GM13976 (cell line): ENCODE measurements at regions not wholly inside any gene's neighbourhood (a gene's known extent, or its start where the extent isn't known, plus 50 kb on each side); places are given as distances from the start of the nearest gene placed in this dataset.
"Not testable (repeated sequence)": the region's sequence is repeated elsewhere in the genome, so short reads cannot be mapped to it uniquely, and the experiment has no call there.

Source experiments
- DNase-seq: peaks from one replicate; pipeline ENCODE4 v3.0.0; 2012; ENCODE audit warnings: low spot score
- in situ Hi-C: fragments of 300-500 bp; cut with MboI; formaldehyde crosslinking; loops from one replicate; pipeline ENCODE4 v1.12.0; 2022; ENCODE audit warnings: low sequenced_read_pairs, mixed read lengths, inconsistent platforms; ENCODE audit not compliant: unreplicated experiment
- TF ChIP-seq, protein P1 (sequence below): IDR thresholded peaks from 2 replicates; pipeline ENCODE4 v1.5.1; 2012; ENCODE audit warnings: borderline replicate concordance, mild to moderate bottlenecking; ENCODE audit not compliant: insufficient read depth; ENCODE audit errors: extremely low read depth, missing control alignments, control extremely low read depth

DNA sequence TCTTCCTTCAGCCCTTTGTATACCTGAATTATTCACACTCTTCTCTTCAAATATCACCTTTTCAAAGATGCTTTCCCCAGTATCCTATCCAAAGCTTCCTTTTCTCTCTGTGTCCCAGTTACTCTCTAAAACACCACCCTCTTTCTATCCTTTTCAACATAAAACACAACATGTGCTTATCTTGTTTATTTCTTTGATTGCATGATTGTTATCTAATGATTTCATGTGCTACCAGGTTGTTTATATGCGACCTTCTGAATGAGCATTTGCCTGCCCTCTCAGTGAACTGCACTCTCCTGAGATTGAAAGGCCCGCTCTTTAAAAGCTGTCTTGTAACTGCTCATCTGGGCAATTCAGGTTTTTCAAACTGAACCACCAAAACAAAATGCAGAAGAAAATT is 97.7 kb upstream of the FGGY start:
- in situ Hi-C loops: no loop called here
- no peak for DNase-seq

DNA sequence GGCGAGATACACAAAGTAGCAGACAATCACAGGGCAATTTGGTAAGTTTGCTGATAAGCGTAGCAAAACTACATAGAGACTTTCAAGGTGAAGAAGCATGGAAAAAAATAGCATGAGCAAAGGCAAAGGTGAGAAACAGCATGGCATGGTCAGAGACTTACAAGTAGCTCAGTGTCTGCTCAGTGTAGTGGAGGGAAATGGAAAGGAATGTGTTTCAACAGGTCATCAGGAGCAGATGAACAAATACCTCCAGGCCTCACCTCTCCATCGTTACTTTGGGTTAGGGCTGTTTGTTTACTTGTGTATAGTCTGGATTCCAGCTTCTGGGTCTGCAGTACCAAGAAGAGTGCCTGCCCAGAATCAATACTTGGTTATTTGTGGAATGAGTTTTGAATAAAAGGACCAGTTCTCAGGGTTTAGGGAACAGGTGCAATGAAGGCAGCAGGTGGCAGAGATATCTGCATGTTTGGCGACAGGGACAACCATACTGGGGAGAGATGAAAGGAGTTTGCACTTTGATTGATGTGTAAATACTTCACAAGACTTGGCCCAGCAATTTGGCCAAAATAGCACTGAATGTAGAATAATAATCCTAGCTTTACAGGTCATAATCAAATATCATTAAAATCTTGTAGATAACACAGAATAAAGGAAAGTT is 97.0 kb upstream of the FGGY start:
- DNase-seq: no peak
- TF ChIP-seq, protein P1, sequence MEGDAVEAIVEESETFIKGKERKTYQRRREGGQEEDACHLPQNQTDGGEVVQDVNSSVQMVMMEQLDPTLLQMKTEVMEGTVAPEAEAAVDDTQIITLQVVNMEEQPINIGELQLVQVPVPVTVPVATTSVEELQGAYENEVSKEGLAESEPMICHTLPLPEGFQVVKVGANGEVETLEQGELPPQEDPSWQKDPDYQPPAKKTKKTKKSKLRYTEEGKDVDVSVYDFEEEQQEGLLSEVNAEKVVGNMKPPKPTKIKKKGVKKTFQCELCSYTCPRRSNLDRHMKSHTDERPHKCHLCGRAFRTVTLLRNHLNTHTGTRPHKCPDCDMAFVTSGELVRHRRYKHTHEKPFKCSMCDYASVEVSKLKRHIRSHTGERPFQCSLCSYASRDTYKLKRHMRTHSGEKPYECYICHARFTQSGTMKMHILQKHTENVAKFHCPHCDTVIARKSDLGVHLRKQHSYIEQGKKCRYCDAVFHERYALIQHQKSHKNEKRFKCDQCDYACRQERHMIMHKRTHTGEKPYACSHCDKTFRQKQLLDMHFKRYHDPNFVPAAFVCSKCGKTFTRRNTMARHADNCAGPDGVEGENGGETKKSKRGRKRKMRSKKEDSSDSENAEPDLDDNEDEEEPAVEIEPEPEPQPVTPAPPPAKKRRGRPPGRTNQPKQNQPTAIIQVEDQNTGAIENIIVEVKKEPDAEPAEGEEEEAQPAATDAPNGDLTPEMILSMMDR: no peak
- in situ Hi-C loops: no loop called here

More for the DNA sequence above, 97.7 kb upstream of the FGGY start:
- TF ChIP-seq, protein P1: no peak

DNA sequence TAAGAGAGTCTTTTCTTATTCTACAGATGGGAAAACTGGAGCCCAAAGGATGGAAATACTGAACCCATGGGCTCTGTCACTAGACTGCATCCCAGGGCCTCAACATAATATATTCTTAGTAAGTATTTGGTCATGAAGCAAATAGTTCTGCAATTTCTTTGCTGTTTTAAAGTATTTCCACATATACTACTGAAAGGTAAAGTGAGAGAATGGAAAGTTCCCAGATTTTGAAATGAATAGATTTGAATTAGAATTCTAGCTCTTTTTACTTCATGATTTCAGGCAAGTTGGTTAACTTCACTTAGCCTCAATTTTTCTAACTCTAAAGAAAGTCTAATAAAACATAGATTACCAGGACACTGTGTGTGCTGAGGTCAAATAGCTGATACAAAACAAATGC is 95.6 kb upstream of the FGGY start:
- no peak for DNase-seq
- in situ Hi-C loops: no loop called here

DNA sequence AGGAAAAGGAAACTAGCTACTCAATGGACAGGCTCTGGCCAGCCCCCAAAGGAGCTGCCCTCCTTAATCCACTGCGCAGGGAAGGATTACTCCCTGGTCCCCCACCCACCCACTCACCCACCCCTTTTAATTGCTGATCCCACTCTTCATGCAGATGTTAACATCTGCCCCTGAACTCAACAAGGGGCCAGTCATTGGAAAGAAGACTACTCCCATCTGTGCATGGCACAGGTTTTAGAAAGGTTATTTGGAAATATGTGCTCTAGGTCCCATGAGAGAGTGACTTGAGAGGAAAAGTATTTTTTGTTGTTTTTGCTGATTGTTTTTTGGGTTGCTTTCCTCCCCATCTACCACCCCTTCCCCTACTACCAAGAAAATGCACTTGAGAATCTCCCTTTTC is 94.4 kb upstream of the FGGY start:
- no peak for DNase-seq
- TF ChIP-seq, protein P1: no peak
- in situ Hi-C loops: no loop called here

More for the DNA sequence above, 95.6 kb upstream of the FGGY start:
- TF ChIP-seq, protein P1: no peak

DNA sequence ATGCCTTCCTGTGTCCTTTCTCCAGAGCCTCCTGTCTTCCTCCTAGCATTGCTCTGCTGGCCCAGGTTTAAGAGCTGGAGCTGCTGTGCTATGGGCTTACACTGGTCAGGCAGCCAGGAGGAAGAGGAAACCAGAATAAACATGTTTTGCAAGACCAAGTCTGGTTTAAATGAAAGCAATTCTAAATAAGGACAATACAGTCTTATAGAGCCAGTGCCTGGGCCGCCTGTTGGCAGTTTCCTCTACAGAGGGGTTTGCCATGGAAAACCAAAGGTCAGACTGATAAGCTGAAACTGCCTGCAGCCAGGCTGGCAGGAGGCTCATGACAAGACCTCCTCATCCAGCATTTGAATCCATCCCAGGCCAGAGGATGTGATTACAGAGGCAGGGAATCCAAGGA is 92.9 kb upstream of the FGGY start:
- TF ChIP-seq, protein P1: no peak
- in situ Hi-C loops: no loop called here
- DNase-seq: no peak

DNA sequence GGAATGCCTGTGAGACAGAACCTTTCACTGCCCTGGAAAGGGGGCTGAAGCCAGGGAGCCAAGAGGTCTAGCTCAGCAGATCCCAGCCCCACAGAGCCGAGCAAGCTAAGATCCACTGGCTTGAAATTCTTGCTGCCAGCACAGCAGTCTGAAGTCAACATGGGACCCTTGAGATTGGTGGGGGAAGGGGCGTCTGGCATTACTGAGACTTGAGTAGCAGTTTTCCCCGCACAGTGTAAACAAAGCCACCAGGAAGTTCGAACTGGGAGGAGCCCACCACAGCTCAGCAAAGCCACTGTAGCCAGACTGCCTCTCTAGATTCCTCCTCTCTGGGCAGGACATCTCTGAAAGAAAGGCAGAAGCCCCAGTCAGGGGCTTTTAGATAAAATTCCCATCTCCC is 90.3 kb upstream of the FGGY start:
- in situ Hi-C loops, DNase-seq: not testable (repeated sequence)

DNA sequence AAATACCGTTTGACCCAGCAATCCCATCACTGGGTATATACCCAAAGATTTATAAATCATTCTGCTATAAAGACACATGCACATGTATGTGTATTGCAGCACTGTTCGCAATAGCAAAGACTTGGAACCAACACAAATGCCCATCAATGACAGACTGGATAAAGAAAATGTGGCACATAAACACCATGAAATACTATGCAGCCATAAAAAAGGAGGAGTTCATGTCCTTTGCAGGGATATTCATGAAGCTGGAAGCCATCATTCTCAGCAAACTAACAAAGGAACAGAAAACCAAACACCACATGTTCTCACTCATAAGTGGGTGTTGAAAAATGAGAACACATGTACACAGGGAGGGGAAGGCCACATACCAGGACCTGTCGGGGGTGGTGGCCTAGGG is 86.5 kb upstream of the FGGY start:
- DNase-seq, in situ Hi-C loops: not testable (repeated sequence)

DNA sequence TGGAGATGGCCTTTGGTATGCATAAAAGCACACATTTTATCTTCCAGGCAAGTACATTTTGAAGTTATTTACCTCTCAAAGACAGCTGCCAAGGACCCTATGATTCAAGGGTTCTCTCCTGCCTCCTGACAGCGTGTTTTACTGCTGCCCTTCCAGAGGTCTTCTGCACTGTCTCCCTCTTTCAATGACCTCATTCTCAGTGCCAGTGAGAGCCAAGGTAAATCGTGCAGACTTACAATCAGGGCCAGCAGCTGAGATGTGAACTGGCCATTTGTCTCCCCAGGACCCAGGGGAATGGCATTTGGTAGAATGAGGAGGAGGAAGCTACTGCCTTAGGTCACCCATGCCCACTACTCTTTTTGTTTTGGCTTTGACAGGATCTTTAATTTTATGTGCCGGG is 84.2 kb upstream of the FGGY start:
- TF ChIP-seq, protein P1: no peak
- no peak for DNase-seq
- in situ Hi-C loops: no loop called here
